Caco-2 (cell line): ENCODE measurements at regions not wholly inside any gene's neighbourhood (a gene's known extent, or its start where the extent isn't known, plus 50 kb on each side); places are given as distances from the start of the nearest gene placed in this dataset.

ENCODE experiments used
- BruUV-seq: library from RNA; stranded (reverse); fragments of 400-500 nt; replicated peaks from 2 replicates; lab custom pipeline; 2021; lab: Mats Ljungman, UMichigan
- CTCF ChIA-PET: fragments of 300-600 bp; sonication (Branson Sonifier 250); formaldehyde crosslinking; loops from one replicate; lab custom pipeline; 2022; ENCODE audit warnings: antibody characterized with exemption; lab: Charles Lee
- POLR2A ChIA-PET: fragments of 300-600 bp; sonication (Branson Sonifier 250); formaldehyde crosslinking; loops from one replicate; lab custom pipeline; 2022; ENCODE audit warnings: antibody characterized with exemption; lab: Charles Lee
- DNase-seq, 2 experiments: peaks; one replicate each; pipeline versions ENCODE4 v3.0.0 to v3.0.0-alpha.2; 2020 to 2022
- H3K27me3 ChIP-seq: replicated peaks from 2 replicates; pipeline ENCODE4 v1.6.0; 2011; ENCODE audit warnings: low read length; ENCODE audit not compliant: control insufficient read depth, insufficient read depth
- H3K36me3 ChIP-seq: 2 replicates; pipeline ENCODE4 v1.5.1; 2011; ENCODE audit warnings: low read length; ENCODE audit not compliant: control insufficient read depth, insufficient read depth
- H3K4me1 ChIP-seq: fragments of 250-450 bp; sonication (Bioruptor Pico); 2 replicates; pipeline ENCODE4 v1.5.1; 2020; ENCODE audit warnings: mild to moderate bottlenecking
- H3K4me3 ChIP-seq: 2 replicates; pipeline ENCODE4 v1.5.1; 2011; ENCODE audit warnings: low read depth, mild to moderate bottlenecking, control low read depth, low read length
- H3K9me3 ChIP-seq: fragments of 250-450 bp; sonication (Bioruptor Pico); 2 replicates; pipeline ENCODE4 v1.5.1; 2020; ENCODE audit warnings: mild to moderate bottlenecking, moderate library complexity
- H3K27ac Mint-ChIP-seq: one replicate; pipeline ENCODE4 v1.8.0; 2022; ENCODE audit warnings: mixed read lengths; ENCODE audit not compliant: unreplicated experiment
- H3K27me3 Mint-ChIP-seq: one replicate; pipeline ENCODE4 v1.8.0; 2022; ENCODE audit warnings: mixed read lengths; ENCODE audit not compliant: insufficient read depth, unreplicated experiment
- H3K36me3 Mint-ChIP-seq: one replicate; pipeline ENCODE4 v1.8.0; 2022; ENCODE audit warnings: mild to moderate bottlenecking, mixed read lengths; ENCODE audit not compliant: insufficient read depth, unreplicated experiment
- H3K4me1 Mint-ChIP-seq: one replicate; pipeline ENCODE4 v1.8.0; 2022; ENCODE audit warnings: low read depth, mixed read lengths; ENCODE audit not compliant: unreplicated experiment
- H3K4me3 Mint-ChIP-seq: one replicate; pipeline ENCODE4 v1.8.0; 2022; ENCODE audit warnings: mild to moderate bottlenecking, moderate library complexity, mixed read lengths; ENCODE audit not compliant: unreplicated experiment
- H3K9me3 Mint-ChIP-seq: one replicate; pipeline ENCODE4 v1.8.0; 2022; ENCODE audit warnings: mixed read lengths; ENCODE audit not compliant: unreplicated experiment
- intact Hi-C: fragments of 100-400 bp; cut with micrococcal nuclease; formaldehyde crosslinking; loops from one replicate; pipeline ENCODE4 v1.10.0; 2022; ENCODE audit not compliant: unreplicated experiment
- TF ChIP-seq, protein P1 (sequence below), 2 experiments: fragments of 200-600 bp in 1 of 2; IDR thresholded peaks; 1 replicate in 1 of 2; 2 replicates in 1 of 2; pipeline versions ENCODE4 v1.5.1 to v1.8.0; 2011 to 2022; ENCODE audit warnings: antibody characterized with exemption in 1 of 2, control low read depth in 1 of 2, inconsistent platforms in 1 of 2, low read depth in 1 of 2, low read length in 1 of 2, mild to moderate bottlenecking in 1 of 2, moderate library complexity in 1 of 2; ENCODE audit not compliant: insufficient read depth in 1 of 2, severe bottlenecking in 1 of 2, unreplicated experiment in 1 of 2

DNA sequence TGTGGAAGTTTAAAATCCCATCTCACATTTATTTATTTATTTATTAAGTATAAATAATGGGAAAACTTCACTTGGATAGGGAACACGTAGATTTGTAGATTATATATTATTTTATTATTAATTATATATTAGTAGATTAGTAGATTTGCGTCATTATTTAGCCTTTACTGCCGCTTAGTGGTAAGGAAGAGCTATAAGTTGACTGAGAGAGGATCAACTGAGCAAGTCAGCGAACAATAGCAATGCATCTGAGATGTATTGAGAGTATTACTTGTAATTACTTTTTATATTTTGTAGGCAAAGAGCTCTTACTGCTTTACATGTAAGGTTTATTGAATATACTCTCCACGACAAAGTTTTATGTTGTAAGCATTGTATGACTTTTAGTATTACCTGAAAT is 244.5 kb upstream of the ANKRD30A start:
- H3K36me3 Mint-ChIP-seq, result no peaks in the 10 kb centered on the region
- H3K27ac Mint-ChIP-seq, result no peak overlapping the region
- Histone ChIP-seq H3K36me3 (no peaks in the 10 kb centered on the region), H3K27me3 (no peaks in the 10 kb centered on the region), H3K4me3 (no peak overlapping the region), H3K4me1 (no peaks in the 10 kb centered on the region), H3K9me3 (no peaks in the 10 kb centered on the region)
- TF ChIP-seq, protein P1, sequence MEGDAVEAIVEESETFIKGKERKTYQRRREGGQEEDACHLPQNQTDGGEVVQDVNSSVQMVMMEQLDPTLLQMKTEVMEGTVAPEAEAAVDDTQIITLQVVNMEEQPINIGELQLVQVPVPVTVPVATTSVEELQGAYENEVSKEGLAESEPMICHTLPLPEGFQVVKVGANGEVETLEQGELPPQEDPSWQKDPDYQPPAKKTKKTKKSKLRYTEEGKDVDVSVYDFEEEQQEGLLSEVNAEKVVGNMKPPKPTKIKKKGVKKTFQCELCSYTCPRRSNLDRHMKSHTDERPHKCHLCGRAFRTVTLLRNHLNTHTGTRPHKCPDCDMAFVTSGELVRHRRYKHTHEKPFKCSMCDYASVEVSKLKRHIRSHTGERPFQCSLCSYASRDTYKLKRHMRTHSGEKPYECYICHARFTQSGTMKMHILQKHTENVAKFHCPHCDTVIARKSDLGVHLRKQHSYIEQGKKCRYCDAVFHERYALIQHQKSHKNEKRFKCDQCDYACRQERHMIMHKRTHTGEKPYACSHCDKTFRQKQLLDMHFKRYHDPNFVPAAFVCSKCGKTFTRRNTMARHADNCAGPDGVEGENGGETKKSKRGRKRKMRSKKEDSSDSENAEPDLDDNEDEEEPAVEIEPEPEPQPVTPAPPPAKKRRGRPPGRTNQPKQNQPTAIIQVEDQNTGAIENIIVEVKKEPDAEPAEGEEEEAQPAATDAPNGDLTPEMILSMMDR (IDR thresholded peaks at IDR 0.05; ENCODE audit: insufficient read depth in 1 of 2, low read depth in 1 of 2, low read length in 1 of 2, severe bottlenecking in 1 of 2, unreplicated experiment in 1 of 2), result peak; percentile 43 to 70
- BruUV-seq, result no TSS peak
- H3K4me3 Mint-ChIP-seq, result no peak overlapping the region
- H3K9me3 Mint-ChIP-seq, result no peaks in the 10 kb centered on the region
- DNase-seq, result no peak
- H3K27me3 Mint-ChIP-seq, result peaks cover 13% of the 10 kb centered on the region
- intact Hi-C loops, result loop anchor here (1.0 kb wide), 1 partner anchor 1246 kb away; no protein-coding TSS in a partner anchor
- POLR2A ChIA-PET, result no interaction called here
- CTCF ChIA-PET, result interaction anchor here (0.6 to 1.2 kb wide), 4 partner anchors 8 to 1245 kb away, joined by 3 to 9 read pairs (median 4); no protein-coding TSS in a partner anchor
- H3K4me1 Mint-ChIP-seq, result no peaks in the 10 kb centered on the region

DNA sequence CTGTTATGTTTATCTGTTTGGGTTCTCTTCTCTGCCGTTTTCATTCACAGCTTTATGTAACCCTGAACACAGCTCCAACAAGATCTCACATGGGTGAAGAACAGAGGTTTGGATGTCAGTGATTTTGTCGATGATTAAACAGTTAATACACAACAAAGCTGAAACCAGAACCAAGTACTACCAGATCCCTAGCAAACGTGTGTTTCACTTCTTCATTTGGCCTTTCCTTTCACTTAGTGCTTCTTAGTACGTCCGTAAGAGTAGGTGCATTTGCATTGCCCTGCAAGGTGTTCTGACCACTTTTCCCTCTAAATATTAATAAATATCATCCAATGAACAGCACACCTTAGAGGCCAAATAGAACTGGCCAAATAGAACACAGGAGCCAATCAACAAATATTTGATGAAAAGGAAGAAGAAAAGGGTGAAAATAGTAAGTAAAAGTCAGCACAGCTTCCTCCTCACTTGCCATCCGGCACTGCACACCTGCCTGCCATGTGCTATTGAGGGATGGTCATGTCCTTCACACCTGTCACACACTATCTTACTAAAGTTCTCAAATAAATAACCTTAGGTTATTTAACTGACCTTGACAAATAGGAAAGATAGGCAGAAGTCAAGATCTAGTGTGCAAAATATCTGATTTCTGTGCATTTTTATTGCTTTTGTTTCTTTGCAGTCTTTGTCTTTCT is 252.6 kb upstream of the ANKRD30A start:
- CTCF ChIA-PET, result no interaction called here
- Mint-ChIP-seq H3K4me1 (no peaks in the 10 kb centered on the region), H3K27me3 (peaks cover 3% of the 10 kb centered on the region), H3K9me3 (no peaks in the 10 kb centered on the region), H3K27ac (no peak overlapping the region), H3K4me3 (no peak overlapping the region), H3K36me3 (no peaks in the 10 kb centered on the region)
- no peaks in the 10 kb centered on the region for H3K4me1 ChIP-seq
- no peak for DNase-seq
- TF ChIP-seq, protein P1 (IDR thresholded peaks at IDR 0.05; ENCODE audit: insufficient read depth in 1 of 2, low read depth in 1 of 2, low read length in 1 of 2, severe bottlenecking in 1 of 2, unreplicated experiment in 1 of 2), result no peak
- intact Hi-C loops, result no loop called here
- no peaks in the 10 kb centered on the region for H3K27me3 ChIP-seq
- no peak overlapping the region for H3K4me3 ChIP-seq
- no peaks in the 10 kb centered on the region for H3K9me3 ChIP-seq
- no peaks in the 10 kb centered on the region for H3K36me3 ChIP-seq
- no TSS peak for BruUV-seq
- POLR2A ChIA-PET, result no interaction called here

DNA sequence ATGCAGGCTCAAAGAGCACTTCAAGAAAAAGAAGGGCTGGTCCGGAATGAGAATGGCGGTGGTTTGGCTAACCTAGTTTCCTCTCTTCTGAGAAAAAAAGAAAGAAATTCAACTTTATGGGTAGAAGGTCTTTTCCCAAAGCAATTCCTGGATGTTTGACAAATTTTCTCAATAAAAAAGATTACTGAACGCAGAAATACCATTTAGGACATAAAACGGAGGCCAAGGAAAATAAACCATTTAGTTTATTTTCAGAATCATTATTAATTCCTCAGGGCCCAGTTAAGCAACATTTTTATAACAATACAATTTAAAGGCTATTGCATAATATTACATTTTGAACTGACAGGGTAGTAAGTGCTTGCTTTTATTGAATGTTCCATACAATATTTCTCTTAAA is 284.6 kb upstream of the ANKRD30A start:
- TF ChIP-seq, protein P1 (IDR thresholded peaks at IDR 0.05; ENCODE audit: insufficient read depth in 1 of 2, low read depth in 1 of 2, low read length in 1 of 2, severe bottlenecking in 1 of 2, unreplicated experiment in 1 of 2), result no peak
- intact Hi-C loops, result no loop called here
- H3K9me3 Mint-ChIP-seq, result no peaks in the 10 kb centered on the region
- no peak overlapping the region for H3K27ac Mint-ChIP-seq
- H3K36me3 Mint-ChIP-seq, result no peaks in the 10 kb centered on the region
- H3K27me3 ChIP-seq, result no peaks in the 10 kb centered on the region
- no peak for DNase-seq
- H3K36me3 ChIP-seq, result no peaks in the 10 kb centered on the region
- H3K4me3 ChIP-seq, result no peak overlapping the region
- ChIA-PET POLR2A (no interaction called here), CTCF (no interaction called here)
- H3K4me3 Mint-ChIP-seq, result no peak overlapping the region
- peaks cover 7% of the 10 kb centered on the region for H3K27me3 Mint-ChIP-seq
- H3K4me1 Mint-ChIP-seq, result no peaks in the 10 kb centered on the region
- H3K9me3 ChIP-seq, result peaks cover 9% of the 10 kb centered on the region; the same call in 1 of the 2 replicates
- no peaks in the 10 kb centered on the region for H3K4me1 ChIP-seq
- no TSS peak for BruUV-seq
